ENCODE measurements at regions not wholly inside any gene's neighbourhood (a gene's known extent, or its start where the extent isn't known, plus 50 kb on each side); places are given as distances from the start of the nearest gene placed in this dataset.
"Not testable (repeated sequence)": the region's sequence is repeated elsewhere in the genome, so short reads cannot be mapped to it uniquely, and the experiment has no call there.

DNA sequence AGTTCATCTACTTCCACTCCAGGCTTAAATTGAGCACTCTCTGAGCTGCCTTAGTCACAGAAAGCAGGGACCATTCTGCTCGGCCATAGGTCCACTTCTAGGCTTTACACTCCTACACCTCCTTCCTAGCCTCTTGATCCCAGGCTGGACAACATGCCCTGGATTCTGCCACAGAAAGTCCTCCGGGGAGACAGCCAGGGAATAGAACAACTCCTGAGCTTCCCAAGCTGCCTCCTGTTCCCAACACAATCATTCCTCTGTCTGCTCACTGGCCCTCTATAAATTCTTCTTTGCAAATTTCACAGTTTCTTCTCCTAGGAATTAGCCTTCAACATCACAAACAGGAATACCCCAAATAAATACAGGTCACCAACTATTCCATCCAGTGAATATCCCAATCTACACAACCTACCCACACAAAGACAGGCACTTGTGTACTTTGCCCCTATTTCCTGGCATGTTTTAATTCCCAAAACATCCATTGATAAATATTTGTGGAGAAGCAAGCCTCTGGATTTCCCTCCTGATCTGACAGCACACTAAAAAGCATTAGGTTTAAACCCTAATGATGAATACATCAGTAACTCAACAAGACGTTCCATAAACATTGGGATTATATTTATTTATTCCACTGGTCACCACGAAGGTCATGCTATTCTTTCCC, 125.5 kb downstream of the ENC1 start:
- Histone ChIP-seq H3K36me3 (ENCODE audit: control insufficient read depth, insufficient read depth, low read length) (no peaks in the 10 kb centered on the region), H3K27me3 (ENCODE audit: control insufficient read depth, insufficient read depth, low read length) (no peaks in the 10 kb centered on the region), H3K4me3 (ENCODE audit: low read depth, low read length) (no peak overlapping the region)
- POLR2A ChIA-PET, result no interaction called here
- TF ChIP-seq, protein P1, sequence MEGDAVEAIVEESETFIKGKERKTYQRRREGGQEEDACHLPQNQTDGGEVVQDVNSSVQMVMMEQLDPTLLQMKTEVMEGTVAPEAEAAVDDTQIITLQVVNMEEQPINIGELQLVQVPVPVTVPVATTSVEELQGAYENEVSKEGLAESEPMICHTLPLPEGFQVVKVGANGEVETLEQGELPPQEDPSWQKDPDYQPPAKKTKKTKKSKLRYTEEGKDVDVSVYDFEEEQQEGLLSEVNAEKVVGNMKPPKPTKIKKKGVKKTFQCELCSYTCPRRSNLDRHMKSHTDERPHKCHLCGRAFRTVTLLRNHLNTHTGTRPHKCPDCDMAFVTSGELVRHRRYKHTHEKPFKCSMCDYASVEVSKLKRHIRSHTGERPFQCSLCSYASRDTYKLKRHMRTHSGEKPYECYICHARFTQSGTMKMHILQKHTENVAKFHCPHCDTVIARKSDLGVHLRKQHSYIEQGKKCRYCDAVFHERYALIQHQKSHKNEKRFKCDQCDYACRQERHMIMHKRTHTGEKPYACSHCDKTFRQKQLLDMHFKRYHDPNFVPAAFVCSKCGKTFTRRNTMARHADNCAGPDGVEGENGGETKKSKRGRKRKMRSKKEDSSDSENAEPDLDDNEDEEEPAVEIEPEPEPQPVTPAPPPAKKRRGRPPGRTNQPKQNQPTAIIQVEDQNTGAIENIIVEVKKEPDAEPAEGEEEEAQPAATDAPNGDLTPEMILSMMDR (IDR thresholded peaks at IDR 0.05; ENCODE audit: insufficient read depth, low read depth, low read length), result no peak
- CTCF ChIA-PET, result no interaction called here
- DNase-seq (ENCODE audit: low read depth), result no peak

DNA sequence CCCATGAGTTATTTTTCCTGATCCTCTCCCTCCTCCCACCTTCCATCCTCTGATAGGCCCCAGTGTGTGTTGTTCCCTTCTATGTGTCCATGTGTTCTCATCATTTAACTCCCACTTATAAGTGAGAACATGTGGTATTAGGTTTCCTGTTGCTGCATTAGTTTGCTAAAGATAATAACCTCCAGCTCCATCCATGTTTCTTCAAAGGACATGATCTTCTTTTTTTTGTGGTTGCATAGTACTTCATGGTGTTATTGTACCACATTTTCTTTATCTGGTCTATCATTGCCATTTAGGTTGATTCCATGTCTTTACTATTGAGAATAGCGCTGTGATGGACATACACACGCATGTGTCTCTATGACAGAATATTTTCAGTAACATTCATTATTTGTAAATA, 128.8 kb downstream of the ENC1 start:
- CTCF ChIA-PET; H3K4me3 ChIP-seq (ENCODE audit: low read depth, low read length); POLR2A ChIA-PET; H3K36me3 ChIP-seq (ENCODE audit: control insufficient read depth, insufficient read depth, low read length); H3K27me3 ChIP-seq (ENCODE audit: control insufficient read depth, insufficient read depth, low read length); DNase-seq (ENCODE audit: low read depth): not testable (repeated sequence)

DNA sequence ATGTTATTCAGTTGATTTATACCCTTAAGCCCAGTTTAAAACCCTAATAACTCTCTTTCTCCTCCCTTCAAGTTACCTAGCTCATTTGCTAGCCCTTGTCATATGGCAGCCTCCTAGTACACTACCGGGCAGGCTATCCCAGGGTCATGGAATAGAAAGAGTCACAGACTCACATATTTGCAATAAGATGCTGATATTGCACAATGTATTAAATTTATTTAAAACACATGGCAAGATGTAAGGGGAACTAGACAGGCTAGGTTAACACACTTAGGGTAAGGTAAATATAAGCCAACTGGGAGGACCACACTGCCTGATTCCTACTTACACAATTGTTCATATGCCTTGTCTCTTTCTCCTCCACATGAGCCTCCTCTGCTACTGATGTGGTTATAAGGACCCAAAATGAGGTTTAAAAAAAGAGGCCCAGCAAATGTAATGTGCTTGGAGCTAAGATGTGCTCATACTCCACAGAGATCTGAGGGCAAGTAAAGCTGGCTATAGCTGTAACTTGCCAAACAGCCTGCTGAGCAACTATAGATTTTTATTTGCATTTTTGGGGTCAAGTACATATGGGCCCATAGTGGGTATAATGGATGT, 130.0 kb downstream of the ENC1 start:
- TF ChIP-seq, protein P1 (IDR thresholded peaks at IDR 0.05; ENCODE audit: insufficient read depth, low read depth, low read length), result no peak
- Histone ChIP-seq H3K27me3 (ENCODE audit: control insufficient read depth, insufficient read depth, low read length) (no peaks in the 10 kb centered on the region), H3K4me3 (ENCODE audit: low read depth, low read length) (no peak overlapping the region), H3K36me3 (ENCODE audit: control insufficient read depth, insufficient read depth, low read length) (no peaks in the 10 kb centered on the region)
- CTCF ChIA-PET, result interaction anchor here (0.9 to 1.2 kb wide), 2 partner anchors 9 to 33 kb away, joined by 3 read pairs; no protein-coding TSS in a partner anchor
- DNase-seq (ENCODE audit: low read depth), result no peak
- POLR2A ChIA-PET, result no interaction called here

DNA sequence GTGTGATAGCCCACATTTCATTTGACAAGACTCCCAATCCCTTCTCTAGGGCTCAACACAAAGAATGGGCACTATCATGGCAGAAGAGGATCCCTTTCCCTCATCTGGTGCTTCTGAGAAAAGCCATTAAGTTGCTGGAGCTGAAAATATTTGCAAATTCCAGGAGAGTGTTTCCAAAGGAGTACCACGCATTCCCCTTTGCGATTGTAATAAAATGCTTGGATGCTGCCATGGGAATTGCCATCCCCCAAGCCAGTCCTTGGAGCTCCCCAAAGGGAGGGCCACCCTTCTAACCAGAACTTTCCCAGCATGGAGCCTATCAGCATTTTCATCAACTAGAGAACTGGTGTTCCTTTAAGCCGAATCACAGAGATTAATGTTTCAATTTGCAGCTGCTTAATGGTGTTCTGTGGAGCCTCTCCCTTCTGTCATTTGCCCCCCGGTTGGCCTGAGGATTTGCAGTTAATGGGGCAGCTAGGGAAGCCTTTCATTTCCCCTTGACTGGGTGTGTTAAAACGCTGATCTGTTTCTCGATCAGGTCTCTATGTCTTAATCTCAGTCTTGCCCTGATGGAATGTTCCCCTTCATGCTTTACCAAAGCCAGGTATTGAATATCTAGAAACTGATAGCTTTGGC, 133.0 kb downstream of the ENC1 start:
- TF ChIP-seq, protein P1 (IDR thresholded peaks at IDR 0.05; ENCODE audit: insufficient read depth, low read depth, low read length), result no peak
- DNase-seq (ENCODE audit: low read depth), result no peak
- H3K4me3 ChIP-seq (ENCODE audit: low read depth, low read length), result no peak overlapping the region
- H3K36me3 ChIP-seq (ENCODE audit: control insufficient read depth, insufficient read depth, low read length), result no peaks in the 10 kb centered on the region
- POLR2A ChIA-PET, result no interaction called here
- H3K27me3 ChIP-seq (ENCODE audit: control insufficient read depth, insufficient read depth, low read length), result no peaks in the 10 kb centered on the region
- CTCF ChIA-PET, result interaction anchor here (0.6 to 1.3 kb wide), 2 partner anchors 9 to 12 kb away, joined by 3 to 4 read pairs; no protein-coding TSS in a partner anchor

DNA sequence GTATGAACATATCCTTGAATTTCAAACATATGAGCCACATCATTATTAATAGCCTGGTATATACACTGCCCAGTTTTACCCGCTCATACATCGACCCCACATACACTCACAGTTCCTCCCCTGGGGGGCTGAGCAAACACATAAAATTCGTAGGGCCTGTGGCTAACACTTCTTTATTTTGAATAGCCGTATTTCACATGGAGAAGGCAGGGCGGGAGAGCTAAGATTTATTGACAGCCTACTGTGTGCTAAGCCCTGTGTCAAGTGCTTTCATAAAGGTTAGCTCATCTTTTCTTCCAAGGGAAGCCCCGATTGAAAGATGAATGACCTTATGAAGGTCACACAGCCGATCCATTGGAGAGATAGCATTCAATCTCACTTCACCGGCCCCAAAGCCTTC, 134.4 kb downstream of the ENC1 start:
- POLR2A ChIA-PET, result no interaction called here
- no peak for DNase-seq (ENCODE audit: low read depth)
- TF ChIP-seq, protein P1 (IDR thresholded peaks at IDR 0.05; ENCODE audit: insufficient read depth, low read depth, low read length), result no peak
- H3K27me3 ChIP-seq (ENCODE audit: control insufficient read depth, insufficient read depth, low read length), result no peaks in the 10 kb centered on the region
- CTCF ChIA-PET, result interaction anchor here (1.1 to 1.4 kb wide), 3 partner anchors 8 to 11 kb away, joined by 3 to 4 read pairs (median 4); no protein-coding TSS in a partner anchor
- no peaks in the 10 kb centered on the region for H3K36me3 ChIP-seq (ENCODE audit: control insufficient read depth, insufficient read depth, low read length)
- no peak overlapping the region for H3K4me3 ChIP-seq (ENCODE audit: low read depth, low read length)

Measured in BJ (cell line).